Endothelial cell (in vitro differentiated cells): ENCODE measurements at regions not wholly inside any gene's neighbourhood (a gene's known extent, or its start where the extent isn't known, plus 50 kb on each side); places are given as distances from the start of the nearest gene placed in this dataset.

Source experiments
- DNase-seq: peaks from one replicate; pipeline ENCODE4 v3.0.0; 2021; ENCODE audit warnings: low spot score
- H3K27ac Mint-ChIP-seq: one replicate; pipeline ENCODE4 v1.8.0; 2021; ENCODE audit warnings: mixed read lengths, inconsistent platforms; ENCODE audit not compliant: unreplicated experiment
- H3K27me3 Mint-ChIP-seq: one replicate; pipeline ENCODE4 v1.8.0; 2021; ENCODE audit warnings: mild to moderate bottlenecking, moderate library complexity, mixed read lengths, inconsistent platforms; ENCODE audit not compliant: unreplicated experiment
- H3K36me3 Mint-ChIP-seq: one replicate; pipeline ENCODE4 v1.8.0; 2021; ENCODE audit warnings: mild to moderate bottlenecking, low read depth, mixed read lengths, inconsistent platforms; ENCODE audit not compliant: unreplicated experiment
- H3K4me1 Mint-ChIP-seq: one replicate; pipeline ENCODE4 v1.8.0; 2021; ENCODE audit warnings: mild to moderate bottlenecking, mixed read lengths, inconsistent platforms; ENCODE audit not compliant: unreplicated experiment
- H3K4me3 Mint-ChIP-seq: one replicate; pipeline ENCODE4 v1.8.0; 2021; ENCODE audit warnings: mild to moderate bottlenecking, mixed read lengths, inconsistent platforms; ENCODE audit not compliant: unreplicated experiment
- H3K9me3 Mint-ChIP-seq: one replicate; pipeline ENCODE4 v1.8.0; 2021; ENCODE audit warnings: mixed read lengths, inconsistent platforms; ENCODE audit not compliant: unreplicated experiment
- CTCF ChIP-seq: fragments of 200-600 bp; sonication (generic); IDR thresholded peaks from one replicate; pipeline ENCODE4 v1.5.0; 2021; ENCODE audit warnings: antibody characterized with exemption; ENCODE audit not compliant: unreplicated experiment

- H3K27me3 Mint-ChIP-seq: peaks cover 5% of the 10 kb centered on the region
- peaks cover 4% of the 10 kb centered on the region for H3K4me1 Mint-ChIP-seq
- H3K36me3 Mint-ChIP-seq: no peaks in the 10 kb centered on the region
- no peak overlapping the region for H3K4me3 Mint-ChIP-seq
- DNase-seq: no peak
- no peak overlapping the region for H3K27ac Mint-ChIP-seq
- no peaks in the 10 kb centered on the region for H3K9me3 Mint-ChIP-seq
- no peak for TF ChIP-seq CTCF
Measured at GRCh38 chr4:106497271-106497670, 128.7 kb upstream of the GIMD1 start.

GRCh38 chr4:106496061-106496460 is 127.5 kb upstream of the GIMD1 start:
- Mint-ChIP-seq H3K36me3 (no peaks in the 10 kb centered on the region), H3K9me3 (no peaks in the 10 kb centered on the region), H3K27me3 (peaks cover 5% of the 10 kb centered on the region), H3K4me1 (no peaks in the 10 kb centered on the region), H3K27ac (no peak overlapping the region), H3K4me3 (no peak overlapping the region)
- no peak for DNase-seq
- TF ChIP-seq CTCF: no peak

- TF ChIP-seq CTCF: no peak
- DNase-seq: no peak
Measured at GRCh38 chr4:106495476-106495875, 126.9 kb upstream of the GIMD1 start.

GRCh38 chr4:106494066-106494465 is 125.5 kb upstream of the GIMD1 start:
- Mint-ChIP-seq H3K27me3 (peaks cover 3% of the 10 kb centered on the region), H3K4me1 (no peaks in the 10 kb centered on the region), H3K27ac (no peak overlapping the region), H3K4me3 (no peak overlapping the region), H3K36me3 (no peaks in the 10 kb centered on the region), H3K9me3 (no peaks in the 10 kb centered on the region)
- no peak for TF ChIP-seq CTCF
- DNase-seq: no peak

More at GRCh38 chr4:106495476-106495875, 126.9 kb upstream of the GIMD1 start:
- Mint-ChIP-seq H3K27ac (no peak overlapping the region), H3K4me3 (no peak overlapping the region), H3K9me3 (no peaks in the 10 kb centered on the region), H3K27me3 (peaks cover 5% of the 10 kb centered on the region), H3K36me3 (no peaks in the 10 kb centered on the region), H3K4me1 (no peaks in the 10 kb centered on the region)

GRCh38 chr4:106493086-106493485 is 124.5 kb upstream of the GIMD1 start:
- TF ChIP-seq CTCF: no peak
- no peaks in the 10 kb centered on the region for H3K36me3 Mint-ChIP-seq
- no peaks in the 10 kb centered on the region for H3K9me3 Mint-ChIP-seq
- no peaks in the 10 kb centered on the region for H3K4me1 Mint-ChIP-seq
- H3K4me3 Mint-ChIP-seq: no peak overlapping the region
- H3K27ac Mint-ChIP-seq: no peak overlapping the region
- peaks cover 2% of the 10 kb centered on the region for H3K27me3 Mint-ChIP-seq
- DNase-seq: no peak
